Lung (tissue), 11 donors: ENCODE measurements at regions not wholly inside any gene's neighbourhood (a gene's known extent, or its start where the extent isn't known, plus 50 kb on each side); places are given as distances from the start of the nearest gene placed in this dataset.

Source experiments
- ATAC-seq: fragments of 200-7000 bp; cut with Tn5 transposase; one replicate; pipeline ENCODE4 v1.9.1; 2020; ENCODE audit warnings: moderate number of reproducible peaks; ENCODE audit not compliant: insufficient read depth, low FRiP score
- DNase-seq, 3 donors: peaks; one replicate each; pipeline ENCODE4 v3.0.0-alpha.2; 2013 to 2017
- H3K27ac ChIP-seq, 2 donors: one replicate each; pipeline ENCODE4 v1.5.1; 2013; ENCODE audit warnings: mild to moderate bottlenecking in 2 of 2, moderate library complexity in 2 of 2, control low read depth in 1 of 2, inconsistent platforms in 1 of 2, low read depth in 1 of 2, low read length in 1 of 2
- H3K27me3 ChIP-seq, 3 donors: one replicate each; pipeline ENCODE4 v1.5.1; 2013; ENCODE audit warnings: low read length in 2 of 3; ENCODE audit not compliant: control insufficient read depth in 3 of 3, insufficient read depth in 3 of 3
- H3K36me3 ChIP-seq, 4 donors: one replicate each; pipeline ENCODE4 v1.5.1; 2013; ENCODE audit warnings: low read length in 4 of 4, mild to moderate bottlenecking in 1 of 4, moderate library complexity in 1 of 4; ENCODE audit not compliant: control insufficient read depth in 4 of 4, insufficient read depth in 4 of 4
- H3K4me1 ChIP-seq, 5 donors: one replicate each; pipeline ENCODE4 v1.5.1; 2013; ENCODE audit warnings: low read length in 5 of 5, mild to moderate bottlenecking in 2 of 5, moderate library complexity in 1 of 5; ENCODE audit not compliant: control insufficient read depth in 5 of 5, insufficient read depth in 5 of 5
- H3K4me3 ChIP-seq: one replicate; pipeline ENCODE4 v1.5.1; 2013; ENCODE audit warnings: mild to moderate bottlenecking, control low read depth, moderate library complexity
- H3K9ac ChIP-seq, 2 donors: one replicate each; pipeline ENCODE4 v1.5.1; 2013; ENCODE audit warnings: low read length in 2 of 2, control low read depth in 1 of 2; ENCODE audit not compliant: insufficient read depth in 1 of 2
- H3K9me3 ChIP-seq, 4 donors: one replicate each; pipeline ENCODE4 v1.5.1; 2013; ENCODE audit warnings: low read length in 3 of 4, mild to moderate bottlenecking in 1 of 4, moderate library complexity in 1 of 4; ENCODE audit not compliant: control insufficient read depth in 4 of 4, insufficient read depth in 3 of 4
- WGBS, 2 donors: extraction: QIAGEN DNeasy Blood & Tissue Kit; methylation state at CpG; one replicate each; pipeline ENCODE4 v1.1.7; 2013; 5-methylcytosine and 5-hydroxymethylcytosine counted together
- TF ChIP-seq, protein P1 (sequence below): IDR thresholded peaks from 2 replicates; pipeline ENCODE4 v1.5.1; 2012; ENCODE audit warnings: mild to moderate bottlenecking; ENCODE audit errors: control extremely low read depth, extremely low read depth
- donor health status: control.
- donor health status: control.
- donor health status: Bipolar disorder and iron deficiency.
- donor health status: healthy.
- donor health status: DM: yes; HTN: yes; CAD: no.

DNA sequence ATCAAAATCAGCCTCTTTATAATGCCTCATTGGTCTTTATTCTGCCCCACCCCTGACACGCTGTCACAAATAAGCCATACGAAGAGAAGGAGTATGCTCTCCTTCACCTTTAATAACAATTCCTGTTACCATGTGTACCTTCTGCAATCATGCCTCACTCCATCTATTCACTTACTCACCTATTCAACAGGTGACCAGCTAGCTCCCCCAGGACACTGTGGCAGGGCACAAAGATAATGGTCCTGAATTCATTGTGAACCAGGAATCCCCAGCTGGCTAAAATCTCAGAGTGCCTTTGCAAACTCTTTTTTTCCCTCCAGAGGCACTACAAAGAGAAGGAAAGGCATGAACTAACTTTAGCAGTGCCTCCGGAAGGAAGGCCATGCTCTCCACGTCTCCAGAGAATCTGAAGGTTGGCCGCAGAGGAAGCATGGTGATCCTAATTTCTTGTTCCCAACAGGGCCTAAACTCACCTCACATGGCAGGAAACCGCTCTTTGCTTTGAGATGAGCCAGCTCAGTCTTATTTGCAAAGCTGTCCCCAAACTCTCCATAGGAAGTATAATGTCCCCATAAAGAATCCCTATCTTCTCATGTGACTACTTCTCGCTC is 590.3 kb downstream of the BUD13 start:
- TF ChIP-seq, protein P1, sequence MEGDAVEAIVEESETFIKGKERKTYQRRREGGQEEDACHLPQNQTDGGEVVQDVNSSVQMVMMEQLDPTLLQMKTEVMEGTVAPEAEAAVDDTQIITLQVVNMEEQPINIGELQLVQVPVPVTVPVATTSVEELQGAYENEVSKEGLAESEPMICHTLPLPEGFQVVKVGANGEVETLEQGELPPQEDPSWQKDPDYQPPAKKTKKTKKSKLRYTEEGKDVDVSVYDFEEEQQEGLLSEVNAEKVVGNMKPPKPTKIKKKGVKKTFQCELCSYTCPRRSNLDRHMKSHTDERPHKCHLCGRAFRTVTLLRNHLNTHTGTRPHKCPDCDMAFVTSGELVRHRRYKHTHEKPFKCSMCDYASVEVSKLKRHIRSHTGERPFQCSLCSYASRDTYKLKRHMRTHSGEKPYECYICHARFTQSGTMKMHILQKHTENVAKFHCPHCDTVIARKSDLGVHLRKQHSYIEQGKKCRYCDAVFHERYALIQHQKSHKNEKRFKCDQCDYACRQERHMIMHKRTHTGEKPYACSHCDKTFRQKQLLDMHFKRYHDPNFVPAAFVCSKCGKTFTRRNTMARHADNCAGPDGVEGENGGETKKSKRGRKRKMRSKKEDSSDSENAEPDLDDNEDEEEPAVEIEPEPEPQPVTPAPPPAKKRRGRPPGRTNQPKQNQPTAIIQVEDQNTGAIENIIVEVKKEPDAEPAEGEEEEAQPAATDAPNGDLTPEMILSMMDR = no peak

DNA sequence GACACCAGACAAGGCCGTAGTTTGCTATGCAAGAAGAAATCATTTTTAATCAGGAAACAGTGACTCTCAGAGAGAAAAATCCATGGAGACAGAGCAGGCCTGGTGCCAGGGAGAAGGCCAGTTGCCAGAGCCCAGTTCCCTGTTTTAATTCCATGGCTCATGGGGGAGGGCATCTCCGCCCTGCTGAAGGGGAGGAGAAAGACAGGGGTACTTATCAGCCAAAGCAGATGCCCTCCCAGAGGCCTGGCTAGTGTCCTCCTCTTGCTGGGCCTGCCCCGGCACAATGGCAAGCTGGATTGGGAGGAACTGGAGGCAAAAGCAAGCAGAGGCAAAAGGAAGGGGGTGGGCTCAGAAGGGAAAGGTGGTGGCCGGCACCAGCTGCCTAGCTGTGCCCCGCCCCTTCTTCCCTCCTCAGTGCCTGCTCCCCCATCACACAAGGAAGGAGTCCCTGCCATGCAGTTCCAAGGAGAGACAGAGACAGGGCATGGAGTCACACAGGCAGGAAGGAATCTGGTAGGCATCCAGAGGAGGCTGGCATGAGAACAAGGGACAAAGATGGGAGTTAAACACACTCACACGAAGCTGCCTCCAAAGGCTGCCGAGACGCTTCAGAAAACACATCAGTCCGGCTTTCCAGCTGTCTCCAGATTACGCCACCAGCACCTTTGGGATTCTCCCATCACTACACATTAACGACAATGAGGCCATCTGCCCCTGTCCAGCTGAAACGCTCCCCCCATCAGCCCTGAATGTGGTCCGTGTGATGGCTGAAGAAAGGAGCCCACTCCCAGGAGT is 591.8 kb downstream of the BUD13 start:
- WGBS, 2 donors = 69 to 77% methylated on average over 13 of the region's 13 CpGs
- Histone ChIP-seq H3K9me3 (no peaks in the 10 kb centered on the region), H3K4me1 (peaks cover 0 to 13% (median 5%) of the 10 kb centered on the region in 5 donors), H3K4me3 (no peak overlapping the region), H3K9ac (peak overlapping the region in 1 of 2 donors; percentile 2), H3K27me3 (no peaks in the 10 kb centered on the region), H3K27ac (no peak overlapping the region), H3K36me3 (no peaks in the 10 kb centered on the region)
- TF ChIP-seq, protein P1 = no peak
- no peak for ATAC-seq
- peak; percentile 25 to 38 (median 29) for DNase-seq

More for the DNA sequence above, 590.3 kb downstream of the BUD13 start:
- Histone ChIP-seq H3K9me3 (no peaks in the 10 kb centered on the region), H3K4me1 (peaks cover 0 to 10% (median 5%) of the 10 kb centered on the region in 5 donors), H3K27me3 (no peaks in the 10 kb centered on the region), H3K27ac (no peak overlapping the region), H3K4me3 (no peak overlapping the region), H3K36me3 (no peaks in the 10 kb centered on the region), H3K9ac (no peak overlapping the region)
- no peak for ATAC-seq
- no peak for DNase-seq
- 81 to 82% methylated on average over 7 of the region's 7 CpGs for WGBS, 2 donors

DNA sequence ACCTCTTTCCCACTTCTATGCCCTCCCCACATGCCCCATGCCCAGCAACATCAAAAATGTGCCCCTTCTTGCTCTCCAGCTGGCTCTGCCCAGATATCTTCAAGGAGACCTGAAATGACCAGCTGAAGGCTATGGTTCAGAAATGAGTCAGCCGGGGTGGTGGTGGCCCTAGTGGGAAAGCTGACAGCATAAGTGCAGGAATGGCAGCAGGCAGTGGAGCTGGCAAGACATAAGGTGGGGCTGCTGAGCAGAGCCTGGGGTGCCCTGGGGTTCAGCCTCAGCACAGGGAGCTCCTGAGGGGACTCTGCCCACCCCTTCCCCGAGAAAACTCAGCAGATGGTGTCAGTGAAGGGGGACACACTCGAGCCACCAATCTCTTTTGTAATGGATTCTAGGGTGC is 593.4 kb downstream of the BUD13 start:
- ATAC-seq = no peak

More for the DNA sequence above, 593.4 kb downstream of the BUD13 start:
- Histone ChIP-seq H3K9me3 (no peaks in the 10 kb centered on the region), H3K27me3 (no peaks in the 10 kb centered on the region), H3K27ac (no peak overlapping the region), H3K36me3 (no peaks in the 10 kb centered on the region), H3K9ac (no peak overlapping the region), H3K4me3 (no peak overlapping the region), H3K4me1 (peaks cover 0 to 13% (median 5%) of the 10 kb centered on the region in 5 donors)
- DNase-seq = no peak
- TF ChIP-seq, protein P1 = no peak
- WGBS, 2 donors = 58 to 78% methylated on average over 3 of the region's 3 CpGs
